HFF-Myc (cell line): ENCODE measurements at regions not wholly inside any gene's neighbourhood (a gene's known extent, or its start where the extent isn't known, plus 50 kb on each side); places are given as distances from the start of the nearest gene placed in this dataset.

ENCODE experiments used
- DNase-seq: peaks from one replicate; pipeline ENCODE4 v3.0.0-alpha.2; 2011; ENCODE audit warnings: low read depth; ENCODE audit errors: extremely low read depth
- H3K4me3 ChIP-seq: replicated peaks from 2 replicates; pipeline ENCODE4 v1.5.1; 2011; ENCODE audit warnings: low read depth, mild to moderate bottlenecking, control low read depth, low read length
- CTCF ChIP-seq: IDR thresholded peaks from 2 replicates; pipeline ENCODE4 v1.5.1; 2012; ENCODE audit warnings: mild to moderate bottlenecking, low read depth, low read length, control low read depth; ENCODE audit errors: missing control alignments

GRCh38 chr5:110043025-110043424, 353.3 kb downstream of the MAN2A1 start:
- DNase-seq = no peak
- no peak overlapping the region for H3K4me3 ChIP-seq
- no peak for TF ChIP-seq CTCF

GRCh38 chr5:110045158-110045557, 355.4 kb downstream of the MAN2A1 start:
- no peak for TF ChIP-seq CTCF
- H3K4me3 ChIP-seq = no peak overlapping the region
- DNase-seq = no peak

- no peak for DNase-seq
Observed at GRCh38 chr5:110048491-110048890, 358.8 kb downstream of the MAN2A1 start.

GRCh38 chr5:110049816-110050215, 360.1 kb downstream of the MAN2A1 start:
- TF ChIP-seq CTCF = no peak
- DNase-seq = no peak
- H3K4me3 ChIP-seq = no peak overlapping the region

More at GRCh38 chr5:110048491-110048890, 358.8 kb downstream of the MAN2A1 start:
- TF ChIP-seq CTCF = no peak
- H3K4me3 ChIP-seq = no peak overlapping the region

- TF ChIP-seq CTCF = no peak
- no peak for DNase-seq
- no peak overlapping the region for H3K4me3 ChIP-seq
Observed at GRCh38 chr5:110050640-110051345, 361.1 kb downstream of the MAN2A1 start.

- DNase-seq = no peak
- no peak overlapping the region for H3K4me3 ChIP-seq
- TF ChIP-seq CTCF = no peak
Observed at GRCh38 chr5:110053205-110053604, 363.5 kb downstream of the MAN2A1 start.

GRCh38 chr5:110053824-110054223, 364.1 kb downstream of the MAN2A1 start:
- DNase-seq = no peak
- H3K4me3 ChIP-seq = no peak overlapping the region
- TF ChIP-seq CTCF = no peak
